PC-9 (cell line): ENCODE measurements at regions not wholly inside any gene's neighbourhood (a gene's known extent, or its start where the extent isn't known, plus 50 kb on each side); places are given as distances from the start of the nearest gene placed in this dataset.

Source experiments
- BruUV-seq: library from RNA; stranded (reverse); fragments of 400-500 nt; replicated peaks from 2 replicates; lab custom pipeline; 2021; lab: Mats Ljungman, UMichigan
- CTCF ChIA-PET: fragments of 300-600 bp; sonication (Branson Sonifier 250); formaldehyde crosslinking; loops from one replicate; lab custom pipeline; 2022; ENCODE audit warnings: antibody characterized with exemption; lab: Charles Lee
- POLR2A ChIA-PET: fragments of 300-600 bp; sonication (Branson Sonifier 250); formaldehyde crosslinking; loops from one replicate; lab custom pipeline; 2022; ENCODE audit warnings: antibody characterized with exemption; ENCODE audit not compliant: unreplicated experiment; lab: Charles Lee
- DNase-seq, 2 experiments: peaks; one replicate each; pipeline versions ENCODE4 v3.0.0 to v3.0.0-alpha.2; 2015 to 2022; ENCODE audit warnings: mixed read lengths in 1 of 2
- H2AFZ ChIP-seq: fragments of 200-600 bp; sonication (generic); 2 replicates; pipeline ENCODE4 v1.8.1; 2017; ENCODE audit warnings: antibody characterized with exemption
- H3F3A ChIP-seq: fragments of 200-600 bp; sonication (generic); 2 replicates; pipeline ENCODE4 v1.8.1; 2017; ENCODE audit warnings: antibody characterized with exemption, mild to moderate bottlenecking, low read depth; ENCODE audit not compliant: insufficient read depth
- H3K27ac ChIP-seq: fragments of 200-600 bp; sonication (generic); 2 replicates; pipeline ENCODE4 v1.6.1; 2016; ENCODE audit warnings: mixed run types
- H3K27me3 ChIP-seq: fragments of 200-600 bp; sonication (generic); 2 replicates; pipeline ENCODE4 v1.6.1; 2016; ENCODE audit warnings: low read depth, mixed run types; ENCODE audit not compliant: insufficient read depth
- H3K36me3 ChIP-seq: fragments of 200-600 bp; sonication (generic); 2 replicates; pipeline ENCODE4 v1.6.1; 2016; ENCODE audit warnings: low read depth, mixed run types
- H3K4me1 ChIP-seq: fragments of 200-600 bp; sonication (generic); replicated peaks from 2 replicates; pipeline ENCODE4 v1.6.1; 2016; ENCODE audit warnings: mixed run types; ENCODE audit not compliant: insufficient read depth
- H3K4me2 ChIP-seq: fragments of 200-600 bp; sonication (generic); 2 replicates; pipeline ENCODE4 v1.6.1; 2017; ENCODE audit warnings: mixed run types
- H3K4me3 ChIP-seq: fragments of 200-600 bp; sonication (generic); 2 replicates; pipeline ENCODE4 v1.6.1; 2016; ENCODE audit warnings: mixed run types
- H3K79me2 ChIP-seq: fragments of 200-600 bp; sonication (generic); 2 replicates; pipeline ENCODE4 v1.6.1; 2017; ENCODE audit warnings: low read depth, mixed run types
- H3K9me2 ChIP-seq: fragments of 200-600 bp; sonication (generic); 2 replicates; pipeline ENCODE4 v1.8.1; 2017; ENCODE audit warnings: mild to moderate bottlenecking; ENCODE audit not compliant: insufficient read depth
- H3K9me3 ChIP-seq: fragments of 200-600 bp; sonication (generic); 2 replicates; pipeline ENCODE4 v1.8.1; 2016; ENCODE audit warnings: low read depth; ENCODE audit not compliant: insufficient read depth
- H4K20me1 ChIP-seq: fragments of 200-600 bp; sonication (generic); 2 replicates; pipeline ENCODE4 v1.8.1; 2017; ENCODE audit not compliant: insufficient read depth
- CTCF ChIP-seq: fragments of 200-600 bp; sonication (generic); conservative IDR thresholded peaks from 2 replicates; pipeline ENCODE4 v1.6.1; 2017; ENCODE audit warnings: mixed run types, antibody characterized with exemption, mild to moderate bottlenecking, moderate library complexity
- EZH2 ChIP-seq: fragments of 200-600 bp; sonication (generic); IDR thresholded peaks from 2 replicates; pipeline ENCODE4 v1.8.0; 2017; ENCODE audit warnings: antibody characterized with exemption, low read depth
- intact Hi-C: fragments of 100-400 bp; cut with micrococcal nuclease; formaldehyde crosslinking; loops from one replicate; pipeline ENCODE4 v1.10.0; 2022; ENCODE audit not compliant: unreplicated experiment

DNA sequence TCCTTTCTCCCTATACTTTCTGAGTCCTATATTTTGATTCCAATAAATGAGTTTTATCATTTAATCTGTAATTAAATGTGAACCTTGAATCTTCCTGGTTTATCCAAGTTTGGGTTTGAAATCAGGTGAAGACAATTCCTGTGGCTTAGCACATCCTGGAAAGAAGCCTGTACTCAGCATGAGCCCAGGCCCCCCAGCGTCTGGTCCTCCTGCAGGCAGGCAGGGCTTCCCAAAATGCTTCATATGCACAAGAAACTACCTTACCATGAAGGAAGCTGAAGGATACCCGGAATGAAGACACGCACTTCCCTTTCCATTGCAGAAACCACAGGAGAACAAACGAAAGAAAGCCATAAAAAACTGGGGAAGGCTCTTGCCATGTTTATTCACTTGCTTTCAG is 157.4 kb upstream of the PDE10A start:
- no peaks in the 10 kb centered on the region for H3K36me3 ChIP-seq
- CTCF ChIA-PET = no interaction called here
- H3K4me2 ChIP-seq = no peak overlapping the region
- no peak overlapping the region for H2AFZ ChIP-seq
- no peaks in the 10 kb centered on the region for H3K9me2 ChIP-seq
- no peaks in the 10 kb centered on the region for H4K20me1 ChIP-seq
- POLR2A ChIA-PET = no interaction called here
- no peak overlapping the region for H3K27ac ChIP-seq
- TF ChIP-seq EZH2 = no peak
- TF ChIP-seq CTCF = no peak
- H3F3A ChIP-seq = no peaks in the 10 kb centered on the region
- DNase-seq = no peak
- H3K9me3 ChIP-seq = no peaks in the 10 kb centered on the region
- H3K4me1 ChIP-seq = no peaks in the 10 kb centered on the region
- no TSS peak for BruUV-seq
- intact Hi-C loops = no loop called here
- H3K4me3 ChIP-seq = no peak overlapping the region
- H3K27me3 ChIP-seq = peaks cover 78% of the 10 kb centered on the region
- no peaks in the 10 kb centered on the region for H3K79me2 ChIP-seq

DNA sequence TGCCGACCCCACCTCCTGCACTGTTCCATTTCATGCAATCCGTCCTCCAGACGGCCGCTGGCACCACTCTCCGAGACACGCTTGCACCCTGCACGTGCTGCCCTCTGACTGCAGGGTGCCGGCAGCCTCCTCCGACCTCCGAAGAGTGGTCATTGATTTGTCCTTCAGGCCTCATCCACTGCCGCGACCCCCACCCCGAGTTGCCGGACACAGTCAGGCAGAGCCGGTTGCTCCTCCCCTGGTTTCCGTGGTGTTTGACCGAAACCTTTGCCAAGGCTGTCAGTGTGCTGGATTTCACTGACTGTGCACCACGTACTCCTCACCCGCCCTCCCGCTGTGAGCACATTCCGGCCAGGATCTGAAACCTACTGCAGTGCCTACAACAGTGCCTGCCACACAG is 156.4 kb upstream of the PDE10A start:
- TF ChIP-seq EZH2 (no peak), CTCF (no peak)
- H3K4me3 ChIP-seq = no peak overlapping the region
- H3K36me3 ChIP-seq = no peaks in the 10 kb centered on the region
- H3K79me2 ChIP-seq = no peaks in the 10 kb centered on the region
- ChIA-PET CTCF (no interaction called here), POLR2A (no interaction called here)
- H3K27me3 ChIP-seq = peaks cover 86% of the 10 kb centered on the region
- no peaks in the 10 kb centered on the region for H4K20me1 ChIP-seq
- no peaks in the 10 kb centered on the region for H3F3A ChIP-seq
- BruUV-seq = no TSS peak
- H3K27ac ChIP-seq = no peak overlapping the region
- no peak for DNase-seq
- H2AFZ ChIP-seq = no peak overlapping the region
- H3K9me2 ChIP-seq = no peaks in the 10 kb centered on the region
- H3K9me3 ChIP-seq = no peaks in the 10 kb centered on the region
- H3K4me1 ChIP-seq = no peaks in the 10 kb centered on the region
- H3K4me2 ChIP-seq = no peak overlapping the region
- intact Hi-C loops = no loop called here

DNA sequence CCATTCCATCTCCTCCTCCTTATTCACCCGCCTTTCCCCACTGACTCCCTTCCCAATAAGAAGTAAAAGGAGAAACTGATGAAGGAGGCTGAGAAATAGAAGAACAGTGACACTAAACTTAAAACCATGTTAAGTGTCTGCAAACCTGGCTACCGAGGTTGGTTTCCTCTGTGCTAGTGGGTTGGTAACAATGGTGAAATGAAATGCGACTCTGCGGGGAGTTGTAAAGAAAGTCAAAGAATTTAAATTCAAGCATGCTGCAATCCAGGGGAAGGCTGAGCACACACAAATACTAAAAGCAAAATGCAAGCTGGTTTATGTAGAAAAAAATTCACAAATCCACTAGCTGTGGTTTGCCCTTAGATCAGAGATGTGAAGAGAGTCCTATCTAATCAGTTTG is 155.2 kb upstream of the PDE10A start:
- CTCF ChIA-PET = no interaction called here
- no TSS peak for BruUV-seq
- no peaks in the 10 kb centered on the region for H3K9me3 ChIP-seq

More for the DNA sequence above, 155.2 kb upstream of the PDE10A start:
- POLR2A ChIA-PET = no interaction called here
- peaks cover 95% of the 10 kb centered on the region for H3K27me3 ChIP-seq
- no peak overlapping the region for H2AFZ ChIP-seq
- H3K4me3 ChIP-seq = no peak overlapping the region
- no peaks in the 10 kb centered on the region for H4K20me1 ChIP-seq
- H3K36me3 ChIP-seq = no peaks in the 10 kb centered on the region
- H3K4me2 ChIP-seq = no peak overlapping the region
- H3K9me2 ChIP-seq = no peaks in the 10 kb centered on the region
- DNase-seq = no peak
- no peak for TF ChIP-seq EZH2
- TF ChIP-seq CTCF = no peak
- no peak overlapping the region for H3K27ac ChIP-seq
- H3K79me2 ChIP-seq = no peaks in the 10 kb centered on the region
- H3F3A ChIP-seq = no peaks in the 10 kb centered on the region
- H3K4me1 ChIP-seq = no peaks in the 10 kb centered on the region
- intact Hi-C loops = no loop called here
